Loucy (cell line): ENCODE measurements at regions not wholly inside any gene's neighbourhood (a gene's known extent, or its start where the extent isn't known, plus 50 kb on each side); places are given as distances from the start of the nearest gene placed in this dataset.

Experiments used
- H2AFZ ChIP-seq: fragments of 200-600 bp; sonication (generic); 2 replicates; pipeline ENCODE4 v1.6.0; 2016; ENCODE audit warnings: antibody characterized with exemption, mild to moderate bottlenecking, low read length, moderate library complexity
- H3F3A ChIP-seq: fragments of 200-600 bp; 2 replicates; pipeline ENCODE4 v1.6.0; 2016; ENCODE audit warnings: antibody characterized with exemption, low read depth, mild to moderate bottlenecking
- H3K27me3 ChIP-seq: fragments of 200-600 bp; sonication (generic); 2 replicates; pipeline ENCODE4 v1.6.1; 2014; ENCODE audit warnings: low read length, mild to moderate bottlenecking; ENCODE audit not compliant: insufficient read depth, poor library complexity, severe bottlenecking
- H3K36me3 ChIP-seq: fragments of 200-600 bp; sonication (generic); 2 replicates; pipeline ENCODE4 v1.6.1; 2016; ENCODE audit warnings: low read length; ENCODE audit not compliant: insufficient read depth
- H3K4me1 ChIP-seq: fragments of 200-600 bp; sonication (generic); 2 replicates; pipeline ENCODE4 v1.5.1; 2014; ENCODE audit warnings: low read length, mild to moderate bottlenecking; ENCODE audit not compliant: insufficient read depth, poor library complexity, severe bottlenecking
- H3K4me2 ChIP-seq: fragments of 200-600 bp; sonication (generic); 2 replicates; pipeline ENCODE4 v1.6.0; 2014; ENCODE audit warnings: antibody characterized with exemption, low read length, low read depth, mild to moderate bottlenecking; ENCODE audit not compliant: poor library complexity, severe bottlenecking
- H3K4me3 ChIP-seq: fragments of 200-600 bp; sonication (generic); 2 replicates; pipeline ENCODE4 v1.5.1; 2014; ENCODE audit warnings: low read length, mild to moderate bottlenecking, mixed read lengths; ENCODE audit not compliant: poor library complexity, severe bottlenecking
- H3K79me2 ChIP-seq: fragments of 200-600 bp; sonication (generic); 2 replicates; pipeline ENCODE4 v1.6.1; 2014; ENCODE audit warnings: low read length; ENCODE audit not compliant: insufficient read depth
- H3K9ac ChIP-seq: fragments of 200-600 bp; sonication (generic); 2 replicates; pipeline ENCODE4 v1.6.0; 2014; ENCODE audit warnings: mild to moderate bottlenecking, low read depth, low read length, moderate library complexity; ENCODE audit not compliant: poor library complexity, severe bottlenecking
- H3K9me2 ChIP-seq: fragments of 200-600 bp; sonication (generic); replicated peaks from 2 replicates; pipeline ENCODE4 v1.6.1; 2016; ENCODE audit warnings: low read depth, low read length, mixed read lengths
- H3K9me3 ChIP-seq: fragments of 200-600 bp; sonication (generic); 2 replicates; pipeline ENCODE4 v1.6.1; 2014; ENCODE audit warnings: mild to moderate bottlenecking, antibody characterized with exemption, low read length, low read depth; ENCODE audit not compliant: insufficient read depth
- H4K20me1 ChIP-seq: fragments of 200-600 bp; sonication (generic); 2 replicates; pipeline ENCODE4 v1.6.0; 2014; ENCODE audit warnings: antibody characterized with exemption, low read length, mild to moderate bottlenecking; ENCODE audit not compliant: insufficient read depth, poor library complexity, severe bottlenecking
- EZH2phosphoT487 ChIP-seq: fragments of 200-600 bp; IDR thresholded peaks from 2 replicates; pipeline ENCODE4 v1.6.1; 2018; ENCODE audit warnings: antibody characterized with exemption, mild to moderate bottlenecking, moderate library complexity, borderline replicate concordance
- TF ChIP-seq, protein P1 (sequence below): fragments of 200-600 bp; sonication (generic); conservative IDR thresholded peaks from 2 replicates; pipeline ENCODE4 v1.5.1; 2014; ENCODE audit warnings: mild to moderate bottlenecking, antibody characterized with exemption, low read length

DNA sequence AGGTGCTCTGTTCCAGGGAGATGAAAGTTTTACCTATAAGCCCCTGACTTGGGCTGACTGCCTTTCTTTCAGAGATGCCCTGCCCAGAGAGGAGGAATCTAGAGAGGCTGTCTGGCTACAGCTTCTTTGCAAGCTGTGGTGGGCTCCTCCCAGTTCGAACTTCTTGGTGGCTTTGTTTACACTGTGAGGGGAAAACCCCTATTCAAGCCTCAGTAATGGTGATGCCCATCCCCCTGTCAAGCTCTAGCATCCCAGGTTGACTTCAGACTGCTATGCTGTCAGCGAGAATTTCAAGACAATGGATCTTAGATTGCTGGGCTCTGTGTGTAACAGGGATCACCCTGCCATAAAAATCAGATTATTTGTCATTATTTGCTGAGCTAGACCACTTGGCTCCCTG lies 377.6 kb downstream of the FLRT2 start:
- no peak for TF ChIP-seq EZH2phosphoT487
- TF ChIP-seq, protein P1, sequence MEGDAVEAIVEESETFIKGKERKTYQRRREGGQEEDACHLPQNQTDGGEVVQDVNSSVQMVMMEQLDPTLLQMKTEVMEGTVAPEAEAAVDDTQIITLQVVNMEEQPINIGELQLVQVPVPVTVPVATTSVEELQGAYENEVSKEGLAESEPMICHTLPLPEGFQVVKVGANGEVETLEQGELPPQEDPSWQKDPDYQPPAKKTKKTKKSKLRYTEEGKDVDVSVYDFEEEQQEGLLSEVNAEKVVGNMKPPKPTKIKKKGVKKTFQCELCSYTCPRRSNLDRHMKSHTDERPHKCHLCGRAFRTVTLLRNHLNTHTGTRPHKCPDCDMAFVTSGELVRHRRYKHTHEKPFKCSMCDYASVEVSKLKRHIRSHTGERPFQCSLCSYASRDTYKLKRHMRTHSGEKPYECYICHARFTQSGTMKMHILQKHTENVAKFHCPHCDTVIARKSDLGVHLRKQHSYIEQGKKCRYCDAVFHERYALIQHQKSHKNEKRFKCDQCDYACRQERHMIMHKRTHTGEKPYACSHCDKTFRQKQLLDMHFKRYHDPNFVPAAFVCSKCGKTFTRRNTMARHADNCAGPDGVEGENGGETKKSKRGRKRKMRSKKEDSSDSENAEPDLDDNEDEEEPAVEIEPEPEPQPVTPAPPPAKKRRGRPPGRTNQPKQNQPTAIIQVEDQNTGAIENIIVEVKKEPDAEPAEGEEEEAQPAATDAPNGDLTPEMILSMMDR, result no peak
- Histone ChIP-seq H3K4me1 (peaks cover 18% of the 10 kb centered on the region), H4K20me1 (no peaks in the 10 kb centered on the region), H3K4me3 (no peak overlapping the region), H3K9me2 (no peaks in the 10 kb centered on the region), H2AFZ (no peak overlapping the region), H3K4me2 (no peak overlapping the region), H3K9me3 (no peaks in the 10 kb centered on the region; the same call in 1 of the 2 replicates), H3K36me3 (no peaks in the 10 kb centered on the region), H3K79me2 (no peaks in the 10 kb centered on the region), H3K27me3 (no peaks in the 10 kb centered on the region), H3K9ac (no peak overlapping the region), H3F3A (no peaks in the 10 kb centered on the region)

DNA sequence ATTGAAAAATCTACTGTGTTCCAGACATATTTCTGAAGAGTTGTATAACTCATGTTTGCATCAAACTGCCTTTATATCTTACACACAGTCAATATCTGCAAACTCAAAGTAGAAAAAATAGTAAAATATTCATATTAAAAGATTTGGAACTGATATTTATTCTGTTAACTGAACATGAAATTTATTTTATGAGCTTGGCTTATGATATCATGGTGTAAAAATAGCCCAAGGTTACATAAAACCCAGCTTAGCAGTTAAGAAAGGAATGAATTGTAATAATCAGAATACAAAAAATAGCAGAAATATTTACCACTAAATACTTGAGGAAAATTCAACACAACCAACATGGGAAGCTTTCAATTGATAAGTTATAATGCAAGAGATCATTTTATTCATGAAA lies 367.9 kb downstream of the FLRT2 start:
- Histone ChIP-seq H3K27me3 (no peaks in the 10 kb centered on the region), H3K36me3 (no peaks in the 10 kb centered on the region), H3K79me2 (no peaks in the 10 kb centered on the region), H3F3A (no peaks in the 10 kb centered on the region), H3K4me1 (peaks cover 28% of the 10 kb centered on the region), H3K4me2 (no peak overlapping the region), H3K4me3 (no peak overlapping the region), H3K9ac (no peak overlapping the region), H3K9me2 (no peaks in the 10 kb centered on the region), H3K9me3 (no peaks in the 10 kb centered on the region), H2AFZ (no peak overlapping the region), H4K20me1 (no peaks in the 10 kb centered on the region)
- TF ChIP-seq, protein P1, result no peak
- TF ChIP-seq EZH2phosphoT487, result no peak

DNA sequence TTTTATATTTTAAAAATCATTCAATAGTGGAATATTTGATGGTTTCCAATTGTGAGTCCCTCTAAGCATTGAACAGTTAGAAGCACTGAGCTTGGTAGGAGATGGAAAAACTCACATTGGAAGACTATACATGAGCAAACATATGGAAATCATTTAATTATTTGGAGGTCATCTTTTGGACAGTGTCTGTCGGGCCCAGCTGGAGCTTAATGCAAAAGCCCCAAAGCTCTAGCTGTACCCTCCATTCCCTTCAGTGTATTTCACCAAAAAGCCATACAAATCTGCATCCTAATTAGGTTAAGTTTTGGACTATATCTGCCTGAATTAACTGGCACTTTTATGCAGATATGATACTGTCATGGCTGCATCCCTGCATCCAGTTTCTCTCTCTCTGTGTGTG lies 365.7 kb downstream of the FLRT2 start:
- H3F3A ChIP-seq, result no peaks in the 10 kb centered on the region
- H3K4me1 ChIP-seq, result peaks cover 17% of the 10 kb centered on the region
- TF ChIP-seq, protein P1, result no peak
- TF ChIP-seq EZH2phosphoT487, result no peak
- no peaks in the 10 kb centered on the region for H4K20me1 ChIP-seq
- no peaks in the 10 kb centered on the region for H3K9me2 ChIP-seq
- H2AFZ ChIP-seq, result no peak overlapping the region
- no peak overlapping the region for H3K9ac ChIP-seq
- H3K79me2 ChIP-seq, result no peaks in the 10 kb centered on the region
- H3K27me3 ChIP-seq, result no peaks in the 10 kb centered on the region
- H3K4me3 ChIP-seq, result no peak overlapping the region
- H3K4me2 ChIP-seq, result no peak overlapping the region
- no peaks in the 10 kb centered on the region for H3K36me3 ChIP-seq
- H3K9me3 ChIP-seq, result no peaks in the 10 kb centered on the region
